Stimulated activated CD4-positive, alpha-beta T cell treated with anti-CD3 and anti-CD28 coated beads, Interleukin-1b, Interleukin-23, amount 100 ng/mL, for 4 hours (primary cell): ENCODE measurements at regions not wholly inside any gene's neighbourhood (a gene's known extent, or its start where the extent isn't known, plus 50 kb on each side); places are given as distances from the start of the nearest gene placed in this dataset.

Experiments
- DNase-seq, 2 donors: peaks; one replicate each; pipeline ENCODE4 v3.0.0-alpha.2; 2020; ENCODE audit warnings: low read depth in 2 of 2

DNA sequence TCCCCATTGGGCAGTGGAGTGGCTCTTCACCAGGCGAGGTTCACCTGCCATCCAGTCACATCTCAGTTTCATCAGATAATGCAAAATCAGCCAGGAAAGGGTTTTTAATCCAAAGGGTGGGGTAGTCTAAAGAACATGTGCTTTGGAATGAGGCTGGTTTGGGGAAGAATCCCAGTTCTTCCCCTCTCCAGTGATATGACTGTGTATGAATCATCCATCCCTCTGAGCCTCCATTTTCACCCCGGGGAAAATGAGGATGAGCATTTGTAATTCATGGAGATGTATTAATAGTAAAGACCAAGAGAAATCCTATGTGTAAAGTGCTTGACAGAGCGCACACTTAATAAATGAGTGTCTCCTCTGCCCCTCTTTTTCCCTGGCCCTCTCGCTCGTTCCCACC is 215.1 kb upstream of the FGGY start:
- DNase-seq, result no peak

DNA sequence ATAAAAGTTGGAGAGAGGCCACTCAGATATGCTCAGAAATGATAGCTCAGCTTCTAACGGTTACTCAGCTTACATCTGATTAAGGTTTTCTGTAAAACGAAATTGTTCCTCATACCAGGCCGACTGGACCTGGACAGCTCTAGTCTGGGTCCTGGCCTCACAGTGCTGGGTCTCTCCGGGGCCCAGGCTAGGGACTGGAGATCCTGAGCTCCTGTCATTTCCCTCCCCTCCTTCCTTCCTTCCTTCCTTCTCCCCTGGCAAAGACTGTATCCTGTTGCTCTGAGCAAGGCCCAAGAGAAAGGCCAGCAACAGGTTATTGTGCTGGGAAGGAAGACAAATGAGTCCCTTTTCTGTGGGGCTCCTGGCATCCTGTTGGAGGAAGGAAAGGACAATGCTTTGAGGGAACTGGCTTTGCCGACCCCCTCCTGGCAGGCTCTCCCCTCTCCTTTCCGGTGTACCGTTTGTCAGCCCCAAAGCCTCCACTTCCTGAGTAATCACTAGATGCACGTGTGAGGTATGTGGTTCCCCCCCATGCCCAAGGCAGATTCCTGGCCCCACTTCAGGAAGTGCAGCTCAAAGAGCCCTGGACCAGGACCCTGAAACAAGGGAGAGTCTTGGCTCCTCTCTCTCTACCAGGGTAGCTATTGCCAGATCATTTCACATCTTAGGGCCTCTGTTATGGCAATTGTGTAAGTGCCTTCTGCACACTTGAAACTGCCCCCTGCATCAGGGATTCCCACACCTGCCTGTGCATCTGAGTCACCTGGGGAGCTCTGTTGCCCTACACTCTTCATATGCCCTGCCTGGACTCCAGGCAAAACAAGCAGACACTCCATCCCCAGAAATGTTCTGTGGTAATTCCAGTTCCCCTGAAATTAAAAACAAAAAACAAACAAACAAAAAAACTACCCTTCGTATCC is 212.7 kb upstream of the FGGY start:
- no peak for DNase-seq

DNA sequence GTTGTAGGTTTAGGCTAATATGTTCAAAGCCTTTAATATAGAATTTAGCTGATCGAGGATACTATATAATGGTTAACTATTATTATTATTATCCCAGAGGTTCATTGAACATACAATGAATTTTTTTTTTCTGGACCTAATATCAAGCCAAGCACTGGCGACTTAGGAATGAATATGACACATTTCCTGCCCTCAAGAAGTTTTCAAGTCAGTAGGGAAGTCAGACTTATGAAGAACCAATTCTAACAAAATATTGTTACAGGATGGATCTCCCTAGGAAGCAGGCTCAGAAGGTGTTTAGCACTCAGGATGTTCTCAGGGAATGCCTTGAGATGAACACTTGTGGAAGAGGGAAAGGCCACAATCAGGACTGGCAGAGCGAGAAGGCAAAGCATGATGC is 211.8 kb upstream of the FGGY start:
- no peak for DNase-seq

DNA sequence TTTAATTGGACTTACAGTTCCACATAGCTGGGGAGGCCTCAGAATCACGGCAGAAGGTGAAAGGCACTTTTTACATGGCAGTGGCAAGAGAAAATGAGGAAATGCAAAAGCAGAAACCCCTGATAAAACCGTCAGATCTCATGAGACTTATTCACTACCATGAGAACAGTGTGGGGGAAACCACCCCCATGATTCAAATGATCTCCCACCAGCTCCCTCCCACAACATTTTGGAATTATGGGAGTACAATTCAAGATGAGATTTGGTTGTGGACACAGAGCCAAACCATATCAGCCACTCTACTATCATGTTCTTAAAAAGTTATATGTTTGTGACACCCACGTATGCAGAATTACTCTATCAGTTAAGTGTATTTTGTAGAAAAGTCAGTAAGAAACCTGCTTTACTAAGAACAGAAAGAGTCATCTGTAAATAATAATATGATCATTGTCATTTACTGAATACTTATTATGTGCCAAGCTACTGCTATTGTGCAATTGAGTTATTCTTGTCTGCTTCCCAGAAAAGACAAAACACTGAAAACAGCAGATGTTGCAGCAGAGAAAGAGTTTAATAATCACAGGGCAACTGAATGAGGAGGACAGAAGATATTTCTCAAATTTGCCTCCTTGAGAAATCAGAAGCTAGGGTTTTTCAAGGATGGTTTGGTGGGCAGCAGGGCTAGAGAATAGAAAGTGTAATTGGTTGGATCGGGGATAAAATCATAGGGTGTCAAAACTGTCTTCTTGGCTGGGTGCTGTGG is 207.7 kb upstream of the FGGY start:
- no peak for DNase-seq

DNA sequence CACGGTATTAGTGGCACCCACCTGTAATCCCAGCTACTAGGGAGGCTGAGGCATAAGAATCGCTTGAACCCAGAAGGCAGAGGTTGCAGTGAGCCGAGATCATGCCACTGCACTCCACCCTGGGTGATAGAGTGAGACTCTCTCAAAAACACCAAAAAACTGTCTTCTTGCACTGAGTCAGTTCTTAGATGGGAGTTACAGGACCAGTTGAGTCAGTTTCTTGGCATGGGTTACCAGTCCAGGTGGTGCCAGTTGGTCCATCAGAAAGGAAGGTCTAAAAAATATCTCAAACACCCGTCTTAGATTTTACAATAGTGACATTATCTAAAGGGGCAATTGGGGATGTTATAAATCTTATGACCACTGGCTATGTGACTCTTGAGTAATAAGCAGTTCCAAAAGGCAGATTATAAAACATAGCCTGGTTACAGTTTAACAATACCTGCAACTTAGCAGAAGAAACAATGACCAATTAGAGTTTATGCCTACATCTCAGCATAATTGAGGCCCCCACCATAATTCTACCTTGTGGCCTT is 206.9 kb upstream of the FGGY start:
- DNase-seq, result no peak

DNA sequence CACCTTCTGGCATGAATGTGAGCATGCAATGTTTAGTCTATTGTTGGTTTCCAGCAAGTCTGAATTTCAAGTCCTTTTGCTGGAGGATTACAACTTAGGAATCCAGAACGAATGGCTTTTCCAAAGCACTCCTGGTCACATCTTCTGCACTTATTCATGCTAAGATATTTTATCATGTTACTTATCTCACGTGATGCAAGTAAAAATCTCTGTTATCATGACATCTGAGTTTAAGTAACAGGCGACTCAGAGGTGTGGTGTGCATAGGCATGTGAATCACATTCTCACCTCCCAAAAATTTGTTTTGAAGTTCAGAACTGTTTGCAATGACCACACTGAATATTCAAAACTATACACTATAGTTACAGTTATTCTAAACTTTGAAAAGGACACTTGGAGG is 204.8 kb upstream of the FGGY start:
- no peak for DNase-seq

DNA sequence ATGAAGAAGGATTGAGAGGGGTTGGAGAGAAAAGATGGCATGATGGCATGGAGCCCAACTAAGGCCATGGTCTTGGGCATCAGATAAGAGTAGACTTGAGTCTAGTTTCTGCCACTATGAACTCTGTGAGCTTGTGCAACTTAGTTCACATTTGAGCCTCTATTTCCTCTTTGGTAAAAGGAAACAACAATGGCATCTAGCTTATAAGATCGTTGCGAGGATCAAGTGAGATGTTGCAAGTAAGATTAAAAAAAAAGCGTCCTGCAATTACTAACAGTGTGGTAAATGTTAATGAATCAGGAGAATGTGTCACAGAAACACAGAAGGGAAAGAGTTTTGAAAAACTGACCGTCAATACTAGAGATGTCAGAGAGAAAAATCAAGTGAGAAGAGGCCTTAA is 202.9 kb upstream of the FGGY start:
- DNase-seq, result no peak

DNA sequence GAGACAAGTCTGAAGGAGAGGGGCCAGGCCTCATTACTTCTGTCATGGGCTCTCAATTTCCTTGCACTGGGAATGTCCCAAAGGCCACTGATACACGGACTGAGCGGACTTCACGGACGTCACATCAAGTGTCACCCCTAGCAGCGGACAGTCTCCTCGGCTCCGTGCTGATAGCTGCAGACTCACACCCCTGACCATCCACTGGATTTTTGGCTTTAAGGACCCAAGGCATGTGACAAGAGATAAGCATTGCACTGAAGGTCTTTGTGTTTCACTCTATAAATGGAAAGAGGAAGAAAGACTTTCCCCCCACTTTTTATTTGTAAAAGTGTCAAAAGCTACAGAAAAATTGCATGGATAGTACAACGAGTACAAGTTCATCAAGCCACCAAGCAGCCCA is 200.4 kb upstream of the FGGY start:
- DNase-seq, result no peak

DNA sequence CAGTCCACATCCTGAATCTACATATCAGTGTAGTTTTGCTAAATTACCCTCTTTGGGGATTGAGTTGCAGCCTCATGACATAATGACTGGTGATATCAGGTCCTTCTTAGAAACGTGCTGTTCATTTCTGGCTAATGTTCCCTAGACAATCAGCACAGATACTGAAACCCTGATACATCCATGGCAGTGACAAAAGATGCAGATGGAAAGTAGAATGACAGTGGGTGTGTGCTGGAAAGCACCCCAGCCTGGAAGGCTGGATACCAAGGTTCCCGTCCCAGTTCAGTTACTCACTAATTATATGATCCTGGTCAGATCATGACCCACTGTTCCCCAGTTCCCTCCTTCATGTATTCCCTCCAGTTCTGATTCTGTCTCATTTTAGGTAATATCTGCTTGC is 198.2 kb upstream of the FGGY start:
- DNase-seq, result no peak

DNA sequence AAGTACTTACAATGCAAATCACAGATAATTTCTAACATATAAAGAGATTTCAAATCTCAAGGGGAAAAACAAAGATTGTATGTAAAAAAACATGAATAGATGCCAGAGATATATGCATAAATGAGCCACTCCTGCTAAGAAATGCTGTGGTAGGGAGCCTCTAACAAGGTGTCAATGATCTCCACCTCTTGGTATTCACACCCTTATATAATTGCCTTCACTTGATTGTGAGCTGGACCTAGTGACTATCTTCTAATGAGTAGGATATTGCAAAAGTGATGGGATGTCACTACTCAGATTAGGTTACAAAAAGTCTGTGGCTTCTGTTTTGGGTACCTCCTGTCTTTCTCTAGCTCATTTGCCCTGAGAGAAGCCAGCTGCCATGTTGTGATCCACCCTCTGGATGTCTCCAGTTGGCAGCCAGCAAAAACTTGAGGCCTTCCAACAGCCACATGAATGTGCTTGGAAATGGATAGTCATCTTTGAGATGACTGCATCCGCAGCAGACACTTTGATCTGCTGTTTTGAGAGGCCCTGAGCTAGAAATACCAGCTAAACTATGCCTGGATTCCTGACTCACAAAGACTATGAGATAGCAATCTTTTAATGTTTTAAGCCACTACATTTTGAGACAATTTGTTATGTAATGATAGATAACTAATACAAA is 196.1 kb upstream of the FGGY start:
- no peak for DNase-seq

DNA sequence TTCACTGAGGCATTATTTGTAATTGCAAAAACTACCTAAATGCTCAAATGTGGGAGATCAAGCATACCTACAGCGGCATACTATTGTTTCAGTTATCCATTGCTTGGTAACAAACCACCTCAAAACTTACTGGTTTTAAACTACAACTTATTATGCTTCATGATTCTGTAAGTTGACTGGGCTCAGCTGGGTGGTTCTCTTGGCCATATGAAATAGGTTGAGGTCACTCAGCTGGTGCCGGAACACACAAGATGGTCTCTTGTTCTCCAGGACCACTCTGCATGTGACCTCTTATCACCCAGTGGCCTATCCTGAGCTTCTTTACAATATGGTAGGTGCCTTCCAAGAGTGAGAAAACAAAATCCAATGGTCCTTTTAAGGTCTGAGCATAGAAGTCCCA is 195.4 kb upstream of the FGGY start:
- no peak for DNase-seq

DNA sequence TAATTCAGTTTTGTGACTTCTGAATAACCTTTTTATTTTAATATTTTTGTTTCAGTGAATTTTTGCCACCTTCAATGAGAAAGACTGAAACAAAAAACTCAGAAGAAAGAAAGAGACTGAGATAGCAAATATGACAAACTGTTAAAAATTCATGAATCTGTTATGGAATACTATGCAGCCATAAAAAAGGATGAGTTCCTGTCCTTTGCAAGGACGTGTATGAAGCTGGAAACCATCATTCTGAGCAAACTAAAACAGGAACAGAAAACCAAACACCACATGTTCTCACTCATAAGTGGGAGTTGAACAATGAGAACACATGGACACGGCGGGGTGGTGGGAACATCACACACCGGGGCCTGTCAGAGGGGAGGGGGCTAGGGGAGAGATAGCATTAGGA is 193.4 kb upstream of the FGGY start:
- no peak for DNase-seq

DNA sequence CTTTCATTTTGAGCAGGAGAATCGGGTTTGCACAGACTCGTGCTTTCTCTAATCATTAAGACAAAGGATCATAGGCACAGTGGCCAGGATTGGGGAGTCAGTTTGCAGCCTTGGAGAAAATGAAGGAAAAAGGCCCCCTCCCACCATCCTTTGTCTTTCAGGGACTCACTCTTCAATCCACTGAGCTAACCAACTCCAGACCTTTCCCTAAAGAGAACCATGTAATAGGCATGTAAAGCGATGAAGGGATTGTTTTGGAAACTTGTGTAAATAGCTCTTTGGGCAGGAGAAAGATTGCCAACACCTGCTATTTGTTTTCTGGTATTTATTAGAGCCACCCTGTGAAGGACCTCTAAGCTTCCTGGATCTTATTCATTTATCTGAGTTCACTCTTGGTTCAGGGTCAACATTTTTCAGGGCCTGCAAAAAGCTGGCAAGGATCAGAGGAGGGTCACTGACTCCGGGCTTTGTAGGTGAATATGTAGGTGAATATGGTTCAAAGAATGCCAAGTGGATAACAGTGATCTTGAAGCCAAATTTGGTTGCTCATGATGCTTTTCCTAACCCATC is 192.6 kb upstream of the FGGY start:
- DNase-seq, result no peak

DNA sequence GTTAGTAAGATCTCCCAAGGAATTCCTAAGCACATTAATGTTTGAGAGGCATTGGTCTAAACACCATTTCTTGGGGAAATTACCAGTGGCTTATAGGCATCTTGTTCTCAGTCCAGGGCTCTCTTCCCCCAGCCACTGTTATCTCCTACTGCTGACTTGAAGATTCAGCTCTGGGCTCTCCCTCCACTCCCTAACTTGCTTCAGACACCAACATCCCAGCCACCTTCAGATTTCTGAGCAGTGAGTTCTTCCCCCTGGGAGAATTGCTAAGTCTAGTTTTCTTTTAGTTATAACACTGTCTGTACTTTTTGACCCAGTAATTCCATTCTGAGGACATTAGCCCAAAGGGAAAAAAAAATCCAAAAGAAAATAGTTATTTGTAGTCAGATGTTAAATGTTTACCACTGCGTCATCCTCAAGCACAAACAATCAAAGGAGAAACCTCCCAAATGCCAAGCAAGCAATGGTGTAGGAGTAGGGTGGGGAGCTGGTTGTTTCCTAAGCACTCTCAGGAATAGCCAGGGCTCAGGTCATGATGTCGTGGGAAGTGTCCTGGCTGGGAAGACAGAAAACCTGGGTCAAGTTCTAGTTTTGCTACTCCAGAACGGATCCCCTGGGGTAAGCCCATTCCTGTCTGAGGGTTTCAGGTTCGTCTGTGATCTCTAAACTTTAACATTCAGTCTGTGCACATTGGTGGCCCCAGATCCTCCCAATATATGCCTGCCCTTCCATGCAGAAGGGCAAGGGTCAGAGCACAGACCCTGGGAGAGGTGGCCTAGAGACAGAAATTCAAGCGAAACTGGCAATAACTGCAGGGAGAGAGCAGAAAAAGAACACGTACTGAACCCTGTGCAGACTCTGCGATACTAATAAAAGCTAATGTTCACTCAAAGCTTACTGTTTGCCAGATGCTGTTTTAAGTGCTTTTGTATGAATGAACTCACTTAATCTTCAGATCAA is 191.1 kb upstream of the FGGY start:
- no peak for DNase-seq

DNA sequence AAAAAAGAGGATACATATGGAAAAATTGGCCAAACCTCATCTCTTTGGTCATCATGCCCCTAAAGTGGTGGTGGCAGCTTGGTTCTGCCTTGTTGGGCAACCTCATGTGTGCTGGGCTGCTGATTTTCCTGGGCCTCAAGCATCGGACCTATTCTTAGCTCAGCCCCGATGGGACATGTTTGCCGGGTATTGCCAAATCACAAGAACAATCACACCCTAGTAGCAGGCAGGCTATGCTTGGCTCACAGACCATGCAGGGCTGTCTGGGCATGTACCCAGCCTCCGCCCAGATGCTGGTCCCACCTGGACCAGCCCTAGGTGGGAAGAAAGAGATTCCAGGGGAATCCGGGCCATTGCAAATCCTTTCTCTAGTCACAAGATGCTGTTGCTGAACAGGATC is 189.4 kb upstream of the FGGY start:
- no peak for DNase-seq

DNA sequence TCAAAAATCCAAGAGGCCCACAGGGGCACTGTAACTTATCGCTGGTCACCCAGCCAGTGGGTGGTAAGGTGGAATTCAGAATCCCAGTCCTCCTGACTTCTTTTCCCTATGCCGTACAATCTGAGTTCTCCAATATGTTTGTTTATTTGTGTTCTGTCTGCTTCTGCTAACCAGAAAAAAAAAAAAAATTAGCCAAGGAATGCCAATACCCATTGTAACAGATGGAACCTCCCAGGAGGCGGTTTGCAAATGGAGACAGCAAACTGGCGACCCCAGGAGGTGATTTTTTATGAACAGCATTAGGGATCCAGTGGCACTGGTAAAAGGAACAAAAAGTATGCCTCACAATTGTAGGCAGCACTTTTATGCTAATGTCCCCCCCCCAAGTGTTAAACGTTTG is 189.0 kb upstream of the FGGY start:
- DNase-seq, result no peak

DNA sequence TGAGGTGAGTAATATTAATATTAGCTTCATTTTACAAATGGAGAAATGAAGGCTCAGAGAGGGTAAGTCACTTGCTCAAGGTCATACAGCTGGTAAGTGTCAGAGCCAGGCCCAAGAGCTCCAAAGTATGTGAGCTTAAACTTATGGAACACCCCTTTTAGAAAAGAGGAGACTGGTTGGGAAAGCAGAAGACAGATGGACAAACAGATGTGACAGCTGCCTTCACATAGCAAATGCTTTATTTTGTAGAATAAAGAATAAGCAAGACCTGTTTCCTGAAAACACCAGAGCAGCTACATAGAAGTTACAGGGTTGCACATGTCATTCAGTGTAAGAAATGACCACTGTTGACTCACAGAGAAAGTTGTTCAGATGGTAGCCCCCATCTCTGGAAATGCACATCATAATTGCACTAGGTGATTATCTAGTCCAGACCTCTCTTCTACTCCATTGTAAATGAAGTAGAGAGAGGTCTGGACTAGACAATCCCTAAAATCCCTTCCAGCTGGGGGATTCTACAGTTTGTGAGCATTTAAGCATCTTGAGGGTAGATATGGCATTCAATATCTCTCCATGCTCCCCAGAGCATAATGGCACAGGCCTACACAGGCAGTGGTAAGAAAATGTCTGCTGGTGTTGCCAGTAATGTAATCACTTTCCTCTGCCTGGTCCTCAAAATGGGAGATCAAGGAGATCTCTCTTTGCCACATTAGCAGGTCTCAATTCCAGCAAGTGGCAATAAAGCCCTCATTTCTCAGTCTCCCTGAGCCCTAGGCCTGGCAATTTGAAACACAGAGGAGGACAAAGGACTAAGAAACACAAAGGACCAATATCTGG is 188.2 kb upstream of the FGGY start:
- DNase-seq, result no peak

DNA sequence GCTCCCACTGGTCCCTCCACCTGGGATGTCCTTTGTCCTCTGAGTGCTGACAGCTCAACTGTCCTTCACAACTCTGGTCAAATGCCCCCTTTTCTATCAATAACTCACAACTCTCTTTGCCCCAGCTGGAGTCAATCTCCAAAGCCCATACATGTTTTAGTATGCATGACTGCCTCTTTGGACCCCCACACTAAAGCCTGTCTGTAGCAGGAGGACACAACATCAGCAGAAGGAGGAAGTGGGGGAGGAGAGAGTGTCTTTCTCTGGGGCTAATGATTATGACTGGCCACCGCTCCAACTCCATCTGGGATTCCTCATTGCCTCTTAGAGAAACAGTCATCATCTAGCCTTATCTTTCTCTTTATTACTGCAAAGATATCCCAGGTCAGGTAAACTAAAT is 186.6 kb upstream of the FGGY start:
- no peak for DNase-seq

DNA sequence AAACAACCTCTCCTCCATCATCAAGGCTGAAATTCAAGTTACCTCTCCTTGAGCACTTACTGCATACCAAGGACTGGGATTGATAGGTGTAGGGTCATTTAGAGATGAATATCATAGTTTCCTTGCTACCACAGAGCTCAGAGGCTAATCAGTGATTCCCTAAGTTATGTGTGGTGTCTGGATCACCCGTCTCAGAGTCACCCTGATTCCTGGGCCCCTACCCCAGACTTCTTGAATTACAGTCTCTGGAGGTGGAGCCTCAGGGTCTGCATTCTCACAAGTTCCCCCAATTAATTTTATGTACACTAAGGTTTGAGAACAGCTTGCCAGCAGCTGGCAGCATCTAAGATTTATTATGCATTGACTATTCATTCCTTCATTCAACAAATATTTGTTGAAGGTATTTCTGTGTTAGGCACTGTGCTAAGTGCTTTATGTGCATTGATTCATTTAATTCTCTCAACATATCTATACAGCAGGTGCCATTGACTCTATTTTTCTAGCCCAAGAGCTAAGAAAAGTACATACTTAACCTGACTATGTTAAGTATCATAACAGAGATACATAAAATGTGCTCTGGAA is 182.9 kb upstream of the FGGY start:
- no peak for DNase-seq

DNA sequence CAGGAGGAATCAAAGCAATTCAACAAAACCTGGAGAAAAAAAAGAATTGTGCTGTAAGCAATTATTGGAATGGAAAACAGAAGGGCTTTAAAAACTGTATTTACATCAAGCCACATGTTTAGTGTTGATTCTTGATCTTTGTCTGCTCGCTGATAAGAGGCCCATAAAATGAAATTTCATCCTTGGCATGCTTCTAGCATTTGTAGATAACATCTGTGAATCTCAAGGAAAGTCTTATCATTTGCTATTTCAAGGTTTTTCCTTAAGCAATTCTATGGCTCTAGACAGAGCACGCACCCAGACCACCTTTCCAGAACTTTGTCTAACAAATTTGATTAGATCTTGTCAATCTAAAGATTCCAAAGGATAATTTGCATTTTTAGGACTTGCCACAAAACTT is 181.0 kb upstream of the FGGY start:
- no peak for DNase-seq
